KMS-11 (cell line): ENCODE measurements at regions not wholly inside any gene's neighbourhood (a gene's known extent, or its start where the extent isn't known, plus 50 kb on each side); places are given as distances from the start of the nearest gene placed in this dataset.

ENCODE experiments used
- H2AFZ ChIP-seq: fragments of 200-600 bp; sonication (generic); 2 replicates; pipeline ENCODE4 v1.6.1; 2016; ENCODE audit warnings: antibody characterized with exemption, mixed run types, low read depth
- H3K27ac ChIP-seq: fragments of 200-600 bp; sonication (generic); 2 replicates; pipeline ENCODE4 v1.6.1; 2016; ENCODE audit warnings: mild to moderate bottlenecking, mixed run types
- H3K27me3 ChIP-seq: fragments of 200-600 bp; sonication (generic); 2 replicates; pipeline ENCODE4 v1.6.1; 2017; ENCODE audit warnings: mild to moderate bottlenecking, low read depth, mixed run types, moderate library complexity; ENCODE audit not compliant: insufficient read depth
- H3K36me3 ChIP-seq: fragments of 200-600 bp; sonication (generic); 2 replicates; pipeline ENCODE4 v1.6.1; 2017; ENCODE audit warnings: mild to moderate bottlenecking, mixed run types; ENCODE audit not compliant: insufficient read depth
- H3K4me1 ChIP-seq: fragments of 200-600 bp; sonication (generic); 2 replicates; pipeline ENCODE4 v1.6.1; 2016; ENCODE audit warnings: mild to moderate bottlenecking, low read depth, mixed run types; ENCODE audit not compliant: poor library complexity, severe bottlenecking
- H3K4me2 ChIP-seq: fragments of 200-600 bp; sonication (generic); 2 replicates; pipeline ENCODE4 v1.7.0; 2016; ENCODE audit warnings: mild to moderate bottlenecking, mixed run types
- H3K4me3 ChIP-seq: fragments of 200-600 bp; sonication (generic); IDR thresholded peaks from 2 replicates; pipeline ENCODE4 v1.6.1; 2017; ENCODE audit warnings: low read depth, low read length, mixed read lengths; ENCODE audit not compliant: insufficient read depth
- H3K79me2 ChIP-seq: fragments of 200-600 bp; sonication (generic); 2 replicates; pipeline ENCODE4 v1.6.1; 2016; ENCODE audit warnings: low read depth, mixed run types; ENCODE audit not compliant: insufficient read depth
- H3K9ac ChIP-seq: fragments of 200-600 bp; sonication (generic); 2 replicates; pipeline ENCODE4 v1.6.1; 2016; ENCODE audit warnings: mild to moderate bottlenecking, mixed run types
- H4K20me1 ChIP-seq: fragments of 200-600 bp; sonication (generic); 2 replicates; pipeline ENCODE4 v1.6.1; 2016; ENCODE audit warnings: mild to moderate bottlenecking, mixed run types; ENCODE audit not compliant: insufficient read depth
- TF ChIP-seq, protein P1 (sequence below): fragments of 200-600 bp; sonication (generic); conservative IDR thresholded peaks from 2 replicates; pipeline ENCODE4 v1.6.1; 2017; ENCODE audit warnings: low read depth, mild to moderate bottlenecking, antibody characterized with exemption, low read length, moderate library complexity, mixed read lengths

DNA sequence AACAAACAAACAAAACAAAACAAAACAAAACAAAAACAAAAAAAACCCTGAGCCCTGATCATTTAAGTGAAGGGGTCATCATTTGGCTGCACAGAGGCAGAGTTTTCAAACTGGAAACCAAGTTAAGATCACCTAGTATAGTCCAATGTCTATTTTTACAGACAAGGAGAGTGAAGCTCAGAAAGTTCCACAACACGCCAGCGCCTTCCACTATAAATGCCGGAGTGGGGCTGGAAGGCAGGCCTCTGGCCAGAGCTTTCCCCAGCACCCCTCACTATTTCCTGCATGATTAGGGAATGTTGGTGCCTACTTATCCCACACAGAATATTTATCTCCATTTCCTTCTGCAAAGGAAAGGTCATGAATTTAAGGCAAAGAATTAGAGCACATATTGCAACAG lies 319.7 kb upstream of the WWC1 start:
- Histone ChIP-seq H3K27ac (no peak overlapping the region), H3K79me2 (no peaks in the 10 kb centered on the region), H4K20me1 (no peaks in the 10 kb centered on the region), H3K9ac (no peak overlapping the region), H2AFZ (no peak overlapping the region), H3K4me3 (no peak overlapping the region), H3K36me3 (no peaks in the 10 kb centered on the region), H3K4me1 (no peaks in the 10 kb centered on the region), H3K4me2 (no peak overlapping the region), H3K27me3 (no peaks in the 10 kb centered on the region)
- TF ChIP-seq, protein P1, sequence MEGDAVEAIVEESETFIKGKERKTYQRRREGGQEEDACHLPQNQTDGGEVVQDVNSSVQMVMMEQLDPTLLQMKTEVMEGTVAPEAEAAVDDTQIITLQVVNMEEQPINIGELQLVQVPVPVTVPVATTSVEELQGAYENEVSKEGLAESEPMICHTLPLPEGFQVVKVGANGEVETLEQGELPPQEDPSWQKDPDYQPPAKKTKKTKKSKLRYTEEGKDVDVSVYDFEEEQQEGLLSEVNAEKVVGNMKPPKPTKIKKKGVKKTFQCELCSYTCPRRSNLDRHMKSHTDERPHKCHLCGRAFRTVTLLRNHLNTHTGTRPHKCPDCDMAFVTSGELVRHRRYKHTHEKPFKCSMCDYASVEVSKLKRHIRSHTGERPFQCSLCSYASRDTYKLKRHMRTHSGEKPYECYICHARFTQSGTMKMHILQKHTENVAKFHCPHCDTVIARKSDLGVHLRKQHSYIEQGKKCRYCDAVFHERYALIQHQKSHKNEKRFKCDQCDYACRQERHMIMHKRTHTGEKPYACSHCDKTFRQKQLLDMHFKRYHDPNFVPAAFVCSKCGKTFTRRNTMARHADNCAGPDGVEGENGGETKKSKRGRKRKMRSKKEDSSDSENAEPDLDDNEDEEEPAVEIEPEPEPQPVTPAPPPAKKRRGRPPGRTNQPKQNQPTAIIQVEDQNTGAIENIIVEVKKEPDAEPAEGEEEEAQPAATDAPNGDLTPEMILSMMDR: no peak

DNA sequence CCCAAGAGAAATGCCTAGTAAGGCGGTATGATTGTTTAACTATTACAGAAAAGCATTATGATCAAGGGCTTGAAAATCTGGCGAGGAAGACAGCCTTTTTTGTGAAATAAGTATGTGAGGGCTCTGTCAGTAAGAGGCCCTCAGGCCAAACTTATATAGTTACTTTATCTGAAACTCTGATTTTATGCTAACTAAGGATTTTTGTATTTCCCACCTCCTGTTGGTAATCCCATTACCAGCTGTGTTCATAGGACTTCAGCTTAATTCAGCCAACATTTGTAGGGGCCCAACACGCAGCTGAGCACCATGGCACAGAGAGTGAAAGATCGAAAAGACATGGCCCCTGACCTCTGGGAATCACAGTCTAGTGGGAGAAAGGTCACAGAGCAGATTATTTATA lies 318.3 kb upstream of the WWC1 start:
- TF ChIP-seq, protein P1: no peak
- Histone ChIP-seq H3K27me3 (no peaks in the 10 kb centered on the region), H3K4me3 (no peak overlapping the region), H2AFZ (no peak overlapping the region), H3K4me1 (no peaks in the 10 kb centered on the region), H3K4me2 (no peak overlapping the region), H3K27ac (no peak overlapping the region), H3K79me2 (no peaks in the 10 kb centered on the region), H4K20me1 (no peaks in the 10 kb centered on the region), H3K36me3 (no peaks in the 10 kb centered on the region), H3K9ac (no peak overlapping the region)

DNA sequence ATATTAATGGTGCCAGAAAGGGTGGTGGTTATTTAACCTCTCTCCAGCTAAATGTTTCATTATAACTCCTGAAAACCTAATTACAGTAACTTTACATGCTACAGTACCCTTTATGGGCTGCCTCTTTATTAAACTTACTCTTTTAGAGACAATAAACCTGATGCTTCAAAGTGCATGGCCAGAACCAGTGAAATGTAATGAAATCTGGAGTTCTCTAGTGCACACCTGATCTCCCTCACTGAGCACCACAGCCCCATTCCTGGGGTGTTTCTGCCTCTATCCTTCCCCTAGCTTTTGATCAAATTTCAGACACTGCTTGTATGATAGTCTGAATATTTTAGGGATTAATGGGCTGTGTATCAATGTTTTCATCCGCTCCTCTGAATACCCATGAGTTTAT lies 306.5 kb upstream of the WWC1 start:
- Histone ChIP-seq H3K27me3 (no peaks in the 10 kb centered on the region), H3K36me3 (no peaks in the 10 kb centered on the region), H3K9ac (no peak overlapping the region), H4K20me1 (no peaks in the 10 kb centered on the region), H3K4me2 (no peak overlapping the region), H3K27ac (no peak overlapping the region), H3K4me3 (no peak overlapping the region), H3K79me2 (no peaks in the 10 kb centered on the region), H3K4me1 (no peaks in the 10 kb centered on the region), H2AFZ (no peak overlapping the region)
- TF ChIP-seq, protein P1: no peak

DNA sequence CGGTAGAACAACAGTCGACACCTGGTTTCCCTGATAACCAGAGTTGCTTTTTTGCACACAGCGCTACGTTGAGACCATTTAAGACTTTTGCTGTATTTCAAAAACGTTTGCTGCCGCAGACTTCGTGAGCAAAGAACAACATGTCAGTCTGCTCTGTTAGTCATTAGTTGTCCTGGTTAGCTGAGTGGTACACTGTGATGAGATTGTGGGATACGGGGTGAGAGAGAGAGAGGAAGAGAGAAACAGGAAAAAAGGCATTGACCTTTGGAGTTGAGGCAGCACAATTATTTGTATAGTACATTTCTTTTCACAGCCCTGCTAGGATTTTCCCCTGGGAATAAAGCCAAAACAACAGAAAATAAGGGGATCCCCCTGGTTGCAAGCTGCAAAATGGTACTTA lies 306.1 kb upstream of the WWC1 start:
- Histone ChIP-seq H3K36me3 (no peaks in the 10 kb centered on the region), H3K27ac (no peak overlapping the region), H3K4me2 (no peak overlapping the region), H4K20me1 (no peaks in the 10 kb centered on the region), H2AFZ (no peak overlapping the region), H3K27me3 (no peaks in the 10 kb centered on the region), H3K4me3 (no peak overlapping the region), H3K4me1 (no peaks in the 10 kb centered on the region), H3K9ac (no peak overlapping the region), H3K79me2 (no peaks in the 10 kb centered on the region)
- TF ChIP-seq, protein P1: no peak
